Stomach (tissue), 8 donors: ENCODE measurements at regions not wholly inside any gene's neighbourhood (a gene's known extent, or its start where the extent isn't known, plus 50 kb on each side); places are given as distances from the start of the nearest gene placed in this dataset.

ENCODE experiments used
- DNase-seq, 2 donors: peaks; one replicate each; pipeline versions ENCODE4 v3.0.0 to v3.0.0-alpha.2; 2013 to 2019
- H3K27ac ChIP-seq, 5 donors: fragments of 200-600 bp in 4 of 5; sonication (generic) in 4 of 5; one replicate each; pipeline ENCODE4 v1.5.1; 2013 to 2019; ENCODE audit warnings: mild to moderate bottlenecking in 1 of 5, moderate library complexity in 1 of 5
- H3K27me3 ChIP-seq, 3 donors: fragments of 200-600 bp; sonication (generic); one replicate each; pipeline ENCODE4 v1.5.1; 2017 to 2019; ENCODE audit warnings: mixed run types in 1 of 3
- H3K36me3 ChIP-seq, 4 donors: fragments of 200-600 bp; sonication (generic); 1 replicate in 3 of 4; 2 replicates in 1 of 4; pipeline ENCODE4 v1.5.1; 2016 to 2019
- H3K4me1 ChIP-seq, 4 donors: fragments of 200-600 bp; sonication (generic); one replicate each; pipeline ENCODE4 v1.5.1; 2016 to 2019
- H3K4me3 ChIP-seq, 4 donors: fragments of 200-600 bp; sonication (generic) in 3 of 4; one replicate each; pipeline ENCODE4 v1.5.1; 2016 to 2019; ENCODE audit warnings: mild to moderate bottlenecking in 1 of 4
- H3K9me3 ChIP-seq, 4 donors: fragments of 200-600 bp; sonication (generic); one replicate each; pipeline ENCODE4 v1.5.1; 2016 to 2019
- EP300 ChIP-seq: sonication (generic); formaldehyde crosslinking; IDR thresholded peaks from one replicate; pipeline ENCODE4 v1.6.1; 2017; ENCODE audit warnings: antibody characterized with exemption
- POLR2A ChIP-seq, 4 donors: fragments of 450-650 bp; IDR thresholded peaks; one replicate each; pipeline ENCODE4 v1.6.1; 2016; ENCODE audit warnings: antibody characterized with exemption in 4 of 4, control low read depth in 2 of 4, mild to moderate bottlenecking in 1 of 4, moderate library complexity in 1 of 4
- POLR2AphosphoS5 ChIP-seq, 3 donors: sonication (generic); formaldehyde crosslinking; IDR thresholded peaks; one replicate each; pipeline ENCODE4 v1.6.1; 2016; ENCODE audit warnings: antibody characterized with exemption in 3 of 3
- WGBS, 5 donors: extraction: QIAGEN DNeasy Blood & Tissue Kit in 3 of 5; methylation state at CpG; one replicate each; pipeline versions ENCODE4 v1.1.5 to v1.1.7; 2013 to 2018; 5-methylcytosine and 5-hydroxymethylcytosine counted together
- intact Hi-C: fragments of 100-400 bp; cut with DNase I; formaldehyde crosslinking; loops from one replicate; pipeline ENCODE4 v1.15.1; 2023; ENCODE audit warnings: low total_unique reads
- TF ChIP-seq, protein P1 (sequence below), 7 experiments: fragments of 450-650 bp in 4 of 7; fragments of 200-600 bp in 3 of 7; sonication (generic) in 3 of 7; IDR thresholded peaks; one replicate each; pipeline ENCODE4 v1.5.1; 2016 to 2019; ENCODE audit warnings: antibody characterized with exemption in 7 of 7, control low read depth in 2 of 7, mild to moderate bottlenecking in 1 of 7
- donor health status: healthy with polysubstance abuse.
- donor health status: Bipolar disorder and iron deficiency.
- donor health status: healthy.

DNA sequence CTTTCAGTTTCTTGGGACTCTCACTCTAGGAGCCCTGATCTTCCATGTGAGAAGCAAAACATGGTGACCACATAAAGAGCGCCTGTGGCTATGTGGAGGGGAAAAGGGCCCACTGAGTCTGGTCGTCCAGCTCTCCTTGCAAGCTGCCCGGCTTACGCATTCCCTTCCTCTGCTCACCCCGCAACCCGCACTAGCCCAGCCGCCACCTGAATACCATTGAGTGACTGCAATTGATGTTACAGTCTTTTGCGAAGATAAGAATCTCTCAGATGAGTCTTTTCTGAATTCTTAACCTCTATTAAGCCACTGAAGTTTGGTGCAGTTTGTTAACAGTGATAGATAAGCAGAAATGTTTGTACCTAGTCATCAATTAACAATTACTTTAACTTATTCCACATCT lies 589.0 kb upstream of the DPPA4 start:
- no peaks in the 10 kb centered on the region for H3K36me3 ChIP-seq
- WGBS, 5 donors = 88 to 97% (median 90%) methylated on average over 8 of the region's 8 CpGs
- no peak for DNase-seq
- no peaks in the 10 kb centered on the region for H3K9me3 ChIP-seq
- H3K27me3 ChIP-seq = no peaks in the 10 kb centered on the region
- TF ChIP-seq EP300 = no peak
- TF ChIP-seq POLR2AphosphoS5 (IDR thresholded peaks at IDR 0.05) = no peak
- intact Hi-C loops = no loop called here
- H3K27ac ChIP-seq = no peak overlapping the region
- H3K4me1 ChIP-seq = no peaks in the 10 kb centered on the region
- no peak overlapping the region for H3K4me3 ChIP-seq

DNA sequence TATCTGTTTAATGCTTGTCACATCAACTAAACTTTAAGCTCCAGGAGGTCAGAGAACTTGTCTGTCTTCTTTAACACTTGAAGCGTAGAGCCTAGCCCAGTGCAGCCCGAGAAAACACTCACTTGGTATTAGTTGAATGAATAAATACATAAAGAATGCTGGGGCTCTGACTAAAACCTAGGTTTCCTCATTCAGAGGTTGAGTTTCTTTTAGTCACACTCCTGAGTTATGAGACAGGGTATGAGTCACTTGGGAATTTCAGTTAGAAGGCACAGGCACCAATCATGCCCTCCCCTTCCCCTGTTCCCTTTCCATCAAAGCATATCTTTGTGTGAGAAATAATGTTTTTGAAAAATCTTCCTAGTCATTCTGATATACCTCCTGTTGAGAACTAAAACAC lies 589.8 kb upstream of the DPPA4 start:
- Histone ChIP-seq H3K27me3 (no peaks in the 10 kb centered on the region), H3K27ac (no peak overlapping the region), H3K4me1 (no peaks in the 10 kb centered on the region), H3K4me3 (no peak overlapping the region), H3K36me3 (no peaks in the 10 kb centered on the region), H3K9me3 (no peaks in the 10 kb centered on the region)
- DNase-seq = peak in 1 of 2 donors; percentile 13
- TF ChIP-seq, protein P1, sequence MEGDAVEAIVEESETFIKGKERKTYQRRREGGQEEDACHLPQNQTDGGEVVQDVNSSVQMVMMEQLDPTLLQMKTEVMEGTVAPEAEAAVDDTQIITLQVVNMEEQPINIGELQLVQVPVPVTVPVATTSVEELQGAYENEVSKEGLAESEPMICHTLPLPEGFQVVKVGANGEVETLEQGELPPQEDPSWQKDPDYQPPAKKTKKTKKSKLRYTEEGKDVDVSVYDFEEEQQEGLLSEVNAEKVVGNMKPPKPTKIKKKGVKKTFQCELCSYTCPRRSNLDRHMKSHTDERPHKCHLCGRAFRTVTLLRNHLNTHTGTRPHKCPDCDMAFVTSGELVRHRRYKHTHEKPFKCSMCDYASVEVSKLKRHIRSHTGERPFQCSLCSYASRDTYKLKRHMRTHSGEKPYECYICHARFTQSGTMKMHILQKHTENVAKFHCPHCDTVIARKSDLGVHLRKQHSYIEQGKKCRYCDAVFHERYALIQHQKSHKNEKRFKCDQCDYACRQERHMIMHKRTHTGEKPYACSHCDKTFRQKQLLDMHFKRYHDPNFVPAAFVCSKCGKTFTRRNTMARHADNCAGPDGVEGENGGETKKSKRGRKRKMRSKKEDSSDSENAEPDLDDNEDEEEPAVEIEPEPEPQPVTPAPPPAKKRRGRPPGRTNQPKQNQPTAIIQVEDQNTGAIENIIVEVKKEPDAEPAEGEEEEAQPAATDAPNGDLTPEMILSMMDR (IDR thresholded peaks at IDR 0.05) = no peak
- TF ChIP-seq POLR2AphosphoS5 (IDR thresholded peaks at IDR 0.05) = no peak
- no peak for TF ChIP-seq EP300
- TF ChIP-seq POLR2A (IDR thresholded peaks at IDR 0.05) = no peak
- WGBS, 5 donors = 57 to 77% (median 66%) methylated on average over 2 of the region's 2 CpGs
- intact Hi-C loops = no loop called here

DNA sequence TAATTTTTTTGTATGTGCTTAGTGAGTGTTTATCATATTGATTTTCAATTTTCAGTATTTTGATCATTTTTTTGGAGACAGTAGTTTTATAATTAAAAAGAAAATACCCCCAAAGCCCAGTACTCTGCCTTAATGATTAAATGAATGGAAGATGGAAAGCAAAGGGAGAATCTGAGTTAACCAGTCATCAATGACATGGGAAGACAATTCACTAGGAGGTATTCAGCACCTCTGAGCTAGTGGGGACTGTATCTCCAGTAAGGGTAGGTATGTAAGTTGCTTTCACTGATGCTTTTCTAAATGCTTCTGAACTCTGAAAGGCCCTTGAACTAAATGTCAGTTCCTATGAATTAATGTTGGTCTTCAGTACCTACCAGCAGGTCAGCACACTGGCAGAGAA lies 590.4 kb upstream of the DPPA4 start:
- H3K27ac ChIP-seq = no peak overlapping the region
- TF ChIP-seq POLR2A (IDR thresholded peaks at IDR 0.05) (no peak), EP300 (no peak), POLR2AphosphoS5 (IDR thresholded peaks at IDR 0.05) (no peak)
- TF ChIP-seq, protein P1 (IDR thresholded peaks at IDR 0.05) = no peak
- H3K4me3 ChIP-seq = no peak overlapping the region
- no peak for DNase-seq
- H3K4me1 ChIP-seq = no peaks in the 10 kb centered on the region
- no peaks in the 10 kb centered on the region for H3K27me3 ChIP-seq
- H3K36me3 ChIP-seq = no peaks in the 10 kb centered on the region
- intact Hi-C loops = no loop called here
- H3K9me3 ChIP-seq = no peaks in the 10 kb centered on the region

DNA sequence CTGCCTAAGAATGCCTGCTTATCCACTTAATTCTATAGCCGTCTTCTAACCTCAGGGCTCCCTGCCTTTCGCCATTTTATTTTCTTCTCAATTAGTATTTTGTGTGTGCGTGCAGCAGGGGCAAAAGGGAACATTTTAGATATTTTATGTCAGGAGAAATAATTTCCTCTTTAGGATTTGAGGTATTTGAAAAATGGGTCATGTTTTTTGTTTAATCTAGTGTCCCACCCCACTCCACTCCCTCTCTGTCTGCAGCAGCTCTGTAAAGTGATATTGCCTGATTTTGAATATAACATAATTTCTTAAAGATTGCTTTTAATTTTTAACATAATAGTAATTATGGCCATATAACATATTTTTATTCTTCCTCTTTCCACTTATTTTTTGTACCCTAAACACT lies 593.2 kb upstream of the DPPA4 start:
- intact Hi-C loops = no loop called here

DNA sequence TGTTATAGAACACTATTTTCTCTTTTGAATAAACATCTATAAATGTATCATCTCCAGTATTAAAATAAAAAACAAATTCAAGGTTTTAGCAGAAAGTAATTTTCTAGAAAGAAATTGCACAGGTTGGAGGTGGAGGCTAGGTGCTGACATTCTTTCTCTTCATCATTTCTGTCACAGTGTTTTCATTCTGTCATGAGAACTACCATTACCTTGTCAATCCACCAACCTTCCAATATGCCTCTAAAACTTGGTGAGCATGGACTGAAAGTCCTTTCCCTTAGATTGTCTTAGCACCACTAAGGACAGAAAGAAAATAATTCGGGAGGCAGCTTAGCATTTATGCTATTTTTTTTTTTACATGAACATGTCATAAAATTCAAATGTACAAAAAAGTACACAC lies 596.2 kb upstream of the DPPA4 start:
- WGBS, 5 donors = 33 to 92% (median 52%) methylated on average over 1 of the region's 1 CpG
- intact Hi-C loops = no loop called here
- no peaks in the 10 kb centered on the region for H3K9me3 ChIP-seq
- TF ChIP-seq EP300 (no peak), POLR2AphosphoS5 (IDR thresholded peaks at IDR 0.05) (no peak), POLR2A (IDR thresholded peaks at IDR 0.05) (no peak)
- TF ChIP-seq, protein P1 (IDR thresholded peaks at IDR 0.05) = no peak
- no peaks in the 10 kb centered on the region for H3K27me3 ChIP-seq
- no peaks in the 10 kb centered on the region for H3K4me1 ChIP-seq
- no peak for DNase-seq
- H3K36me3 ChIP-seq = no peaks in the 10 kb centered on the region
- H3K27ac ChIP-seq = no peak overlapping the region
- no peak overlapping the region for H3K4me3 ChIP-seq

More for the DNA sequence above, 593.2 kb upstream of the DPPA4 start:
- 45 to 79% (median 61%) methylated on average over 3 of the region's 3 CpGs for WGBS, 5 donors
- Histone ChIP-seq H3K9me3 (no peaks in the 10 kb centered on the region), H3K27me3 (no peaks in the 10 kb centered on the region), H3K27ac (no peak overlapping the region), H3K4me3 (no peak overlapping the region), H3K4me1 (no peaks in the 10 kb centered on the region), H3K36me3 (no peaks in the 10 kb centered on the region)
- DNase-seq = no peak
- TF ChIP-seq EP300 = no peak
- TF ChIP-seq, protein P1 (IDR thresholded peaks at IDR 0.05) = no peak
- TF ChIP-seq POLR2AphosphoS5 (IDR thresholded peaks at IDR 0.05) = no peak
- no peak for TF ChIP-seq POLR2A (IDR thresholded peaks at IDR 0.05)
